Ishikawa (cell line): ENCODE measurements at regions not wholly inside any gene's neighbourhood (a gene's known extent, or its start where the extent isn't known, plus 50 kb on each side); places are given as distances from the start of the nearest gene placed in this dataset.

Experiments
- CEBPB ChIP-seq: IDR thresholded peaks from 2 replicates; pipeline ENCODE4 v1.6.1; 2012
- CREB1 ChIP-seq: IDR thresholded peaks from 2 replicates; pipeline ENCODE4 v1.6.1; 2012; ENCODE audit warnings: low read depth
- EGR1 ChIP-seq: IDR thresholded peaks from 2 replicates; pipeline ENCODE4 v1.6.1; 2012
- EP300 ChIP-seq: IDR thresholded peaks from 2 replicates; pipeline ENCODE4 v1.6.1; 2012; ENCODE audit warnings: borderline replicate concordance
- FOXM1 ChIP-seq: IDR thresholded peaks from 2 replicates; pipeline ENCODE4 v1.6.1; 2012; ENCODE audit warnings: low read depth, borderline replicate concordance
- NFIC ChIP-seq: IDR thresholded peaks from 2 replicates; pipeline ENCODE4 v1.6.1; 2012
- RAD21 ChIP-seq: IDR thresholded peaks from 2 replicates; pipeline ENCODE4 v1.6.1; 2012; ENCODE audit warnings: low read depth
- TAF1 ChIP-seq: IDR thresholded peaks from 2 replicates; pipeline ENCODE4 v1.6.1; 2012; ENCODE audit warnings: low read depth, mild to moderate bottlenecking
- TCF12 ChIP-seq: IDR thresholded peaks from 2 replicates; pipeline ENCODE4 v1.6.1; 2012; ENCODE audit warnings: low read depth
- TEAD4 ChIP-seq: IDR thresholded peaks from 2 replicates; pipeline ENCODE4 v1.6.1; 2012
- YY1 ChIP-seq: IDR thresholded peaks from 2 replicates; pipeline ENCODE4 v1.6.1; 2012; ENCODE audit warnings: low read depth
- ZBTB7A ChIP-seq: IDR thresholded peaks from 2 replicates; pipeline ENCODE4 v1.6.1; 2012; ENCODE audit warnings: low read depth
- TF ChIP-seq, protein P1 (sequence below): IDR thresholded peaks from 2 replicates; pipeline ENCODE4 v1.6.1; 2012
- TF ChIP-seq, protein P2 (sequence below): IDR thresholded peaks from 2 replicates; pipeline ENCODE4 v1.6.1; 2012; ENCODE audit warnings: low read depth, mild to moderate bottlenecking
- TF ChIP-seq, protein P3 (sequence below): IDR thresholded peaks from 2 replicates; pipeline ENCODE4 v1.6.1; 2012

DNA sequence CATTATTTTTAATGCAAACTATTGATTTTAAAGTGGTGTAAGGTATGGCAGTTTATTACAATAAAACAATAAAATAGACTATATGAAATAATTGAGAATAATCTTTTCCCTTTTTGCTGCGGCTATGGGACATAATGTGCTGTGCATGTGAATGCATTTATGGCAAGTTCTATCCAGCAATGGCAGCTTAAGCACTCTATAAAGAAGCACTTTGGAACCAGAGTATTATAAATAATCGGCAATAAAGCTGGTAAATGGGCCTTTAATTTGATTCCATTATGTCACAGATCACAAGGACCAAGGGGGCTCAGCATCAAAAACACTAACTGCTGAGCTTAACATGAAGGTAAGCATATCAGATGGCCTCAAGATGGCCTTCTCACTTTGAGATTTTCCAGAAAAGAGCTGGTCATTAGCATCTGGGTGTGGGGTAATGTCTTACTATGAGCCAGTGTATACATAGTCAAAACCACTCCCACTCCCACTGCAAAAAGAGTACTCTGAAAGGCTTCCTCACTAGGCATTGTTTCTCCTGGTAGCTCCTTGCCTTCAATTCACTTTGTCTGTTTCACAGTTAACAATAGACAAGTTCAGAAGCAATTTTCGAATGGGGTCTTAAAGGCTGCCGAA is 97.1 kb upstream of the ASTN2 start:
- TF ChIP-seq CREB1 (no peak), CEBPB (no peak), NFIC (no peak), ZBTB7A (no peak), FOXM1 (no peak)

DNA sequence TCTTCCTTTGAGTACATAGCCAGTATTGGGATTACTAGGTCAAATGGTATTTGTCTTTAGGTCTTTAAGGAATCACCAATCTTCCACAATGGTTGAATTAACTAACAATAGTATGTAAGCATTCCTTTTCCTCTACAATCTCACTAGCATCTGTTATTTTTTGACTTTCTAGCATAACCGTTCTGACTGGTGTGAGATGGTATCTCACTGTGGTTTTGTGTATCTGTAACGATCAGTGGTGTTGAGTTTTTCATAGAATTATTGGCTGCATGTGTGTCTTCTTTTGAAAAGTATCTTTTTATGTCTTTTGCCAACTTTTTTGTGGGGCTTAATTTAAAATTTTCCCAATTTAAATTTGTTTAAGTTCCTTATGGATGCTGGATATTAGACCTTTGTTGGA is 81.5 kb upstream of the ASTN2 start:
- TF ChIP-seq CEBPB (no peak), TEAD4 (no peak), TAF1 (no peak), TCF12 (no peak), FOXM1 (no peak), NFIC (no peak), YY1 (no peak), CREB1 (no peak), ZBTB7A (no peak)
- TF ChIP-seq, protein P1, sequence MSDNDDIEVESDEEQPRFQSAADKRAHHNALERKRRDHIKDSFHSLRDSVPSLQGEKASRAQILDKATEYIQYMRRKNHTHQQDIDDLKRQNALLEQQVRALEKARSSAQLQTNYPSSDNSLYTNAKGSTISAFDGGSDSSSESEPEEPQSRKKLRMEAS: no peak
- TF ChIP-seq, protein P2, sequence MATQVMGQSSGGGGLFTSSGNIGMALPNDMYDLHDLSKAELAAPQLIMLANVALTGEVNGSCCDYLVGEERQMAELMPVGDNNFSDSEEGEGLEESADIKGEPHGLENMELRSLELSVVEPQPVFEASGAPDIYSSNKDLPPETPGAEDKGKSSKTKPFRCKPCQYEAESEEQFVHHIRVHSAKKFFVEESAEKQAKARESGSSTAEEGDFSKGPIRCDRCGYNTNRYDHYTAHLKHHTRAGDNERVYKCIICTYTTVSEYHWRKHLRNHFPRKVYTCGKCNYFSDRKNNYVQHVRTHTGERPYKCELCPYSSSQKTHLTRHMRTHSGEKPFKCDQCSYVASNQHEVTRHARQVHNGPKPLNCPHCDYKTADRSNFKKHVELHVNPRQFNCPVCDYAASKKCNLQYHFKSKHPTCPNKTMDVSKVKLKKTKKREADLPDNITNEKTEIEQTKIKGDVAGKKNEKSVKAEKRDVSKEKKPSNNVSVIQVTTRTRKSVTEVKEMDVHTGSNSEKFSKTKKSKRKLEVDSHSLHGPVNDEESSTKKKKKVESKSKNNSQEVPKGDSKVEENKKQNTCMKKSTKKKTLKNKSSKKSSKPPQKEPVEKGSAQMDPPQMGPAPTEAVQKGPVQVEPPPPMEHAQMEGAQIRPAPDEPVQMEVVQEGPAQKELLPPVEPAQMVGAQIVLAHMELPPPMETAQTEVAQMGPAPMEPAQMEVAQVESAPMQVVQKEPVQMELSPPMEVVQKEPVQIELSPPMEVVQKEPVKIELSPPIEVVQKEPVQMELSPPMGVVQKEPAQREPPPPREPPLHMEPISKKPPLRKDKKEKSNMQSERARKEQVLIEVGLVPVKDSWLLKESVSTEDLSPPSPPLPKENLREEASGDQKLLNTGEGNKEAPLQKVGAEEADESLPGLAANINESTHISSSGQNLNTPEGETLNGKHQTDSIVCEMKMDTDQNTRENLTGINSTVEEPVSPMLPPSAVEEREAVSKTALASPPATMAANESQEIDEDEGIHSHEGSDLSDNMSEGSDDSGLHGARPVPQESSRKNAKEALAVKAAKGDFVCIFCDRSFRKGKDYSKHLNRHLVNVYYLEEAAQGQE: no peak

DNA sequence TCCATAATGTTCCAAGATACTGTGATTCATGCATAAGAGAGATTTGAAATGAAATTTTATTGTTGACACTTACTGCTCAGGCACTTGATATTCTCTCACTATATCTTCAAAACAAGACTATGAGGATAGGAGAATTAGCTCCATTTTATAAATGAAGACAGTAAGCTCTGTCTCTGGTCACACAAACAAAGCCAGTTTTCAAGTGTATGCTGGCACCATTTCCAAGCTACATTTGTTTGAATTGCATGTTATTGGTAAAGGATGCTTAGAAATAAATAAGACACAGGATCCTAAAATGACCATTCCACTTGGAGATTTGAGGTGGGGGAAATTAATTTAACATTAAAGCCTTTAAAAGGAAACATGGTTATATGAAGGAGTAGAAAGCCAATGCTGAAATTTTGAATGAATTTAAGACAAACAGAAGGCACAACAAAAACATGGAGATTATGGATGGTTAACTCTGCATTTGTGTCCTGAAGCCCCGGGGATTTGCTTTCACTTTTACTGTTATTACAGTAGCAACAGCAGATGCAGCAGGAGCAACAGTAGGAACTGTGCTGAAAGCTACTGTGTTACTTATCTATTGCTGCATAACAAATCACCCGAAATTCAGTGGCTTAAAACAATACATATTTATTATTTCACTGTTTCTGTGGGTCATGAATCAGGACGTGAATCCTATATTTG is 79.7 kb upstream of the ASTN2 start:
- TF ChIP-seq TAF1 (no peak), CREB1 (no peak), TCF12 (no peak)
- TF ChIP-seq, protein P1: no peak
- TF ChIP-seq, protein P3, sequence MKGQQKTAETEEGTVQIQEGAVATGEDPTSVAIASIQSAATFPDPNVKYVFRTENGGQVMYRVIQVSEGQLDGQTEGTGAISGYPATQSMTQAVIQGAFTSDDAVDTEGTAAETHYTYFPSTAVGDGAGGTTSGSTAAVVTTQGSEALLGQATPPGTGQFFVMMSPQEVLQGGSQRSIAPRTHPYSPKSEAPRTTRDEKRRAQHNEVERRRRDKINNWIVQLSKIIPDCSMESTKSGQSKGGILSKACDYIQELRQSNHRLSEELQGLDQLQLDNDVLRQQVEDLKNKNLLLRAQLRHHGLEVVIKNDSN: no peak

DNA sequence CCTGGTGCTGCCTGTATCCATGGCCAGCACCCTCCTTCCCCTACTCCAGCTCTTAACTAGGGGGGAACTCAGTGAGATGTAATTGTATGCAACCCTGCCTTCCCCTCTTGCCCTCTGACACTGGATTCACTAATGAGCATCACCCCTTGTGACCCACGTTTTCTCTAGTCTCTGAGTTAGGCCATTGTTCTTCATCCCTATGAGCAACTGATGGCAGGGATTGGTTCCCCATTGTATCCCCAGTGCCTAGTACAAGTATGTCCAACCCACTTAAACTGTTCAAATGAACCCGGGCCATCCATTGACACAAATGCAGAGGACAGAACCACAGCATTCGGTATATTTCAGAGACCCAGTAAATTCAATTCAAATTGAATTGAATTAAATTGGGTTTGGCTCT is 77.6 kb upstream of the ASTN2 start:
- no peak for TF ChIP-seq TAF1
- TF ChIP-seq YY1: no peak
- TF ChIP-seq TEAD4: no peak
- no peak for TF ChIP-seq RAD21
- no peak for TF ChIP-seq CEBPB
- TF ChIP-seq NFIC: no peak
- no peak for TF ChIP-seq TCF12
- TF ChIP-seq EGR1: no peak
- TF ChIP-seq, protein P1: no peak
- no peak for TF ChIP-seq CREB1
- no peak for TF ChIP-seq EP300
- no peak for TF ChIP-seq ZBTB7A

DNA sequence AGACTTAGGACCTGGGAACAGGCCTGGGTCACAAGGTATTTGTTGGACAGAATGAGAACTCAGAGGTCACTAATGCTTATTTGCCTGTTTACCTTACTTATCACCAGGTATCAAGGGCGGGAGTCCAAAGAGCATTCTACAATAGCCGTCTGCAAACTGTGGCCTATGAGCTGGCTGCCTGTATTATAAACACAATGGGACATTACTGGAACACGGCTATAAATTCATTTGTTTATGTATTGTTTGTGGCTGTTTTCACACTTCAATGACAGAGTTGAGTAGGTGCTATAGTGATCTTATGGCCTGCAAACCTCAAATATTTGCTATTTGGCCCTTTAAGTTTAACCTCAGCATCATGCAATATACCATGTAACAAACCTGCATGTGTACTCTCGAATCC is 76.6 kb upstream of the ASTN2 start:
- TF ChIP-seq EGR1: no peak
- TF ChIP-seq, protein P2: no peak
- TF ChIP-seq NFIC: no peak
- no peak for TF ChIP-seq TCF12
- no peak for TF ChIP-seq YY1
- TF ChIP-seq RAD21: no peak
- TF ChIP-seq ZBTB7A: no peak
- TF ChIP-seq FOXM1: no peak
- TF ChIP-seq, protein P3: no peak
- no peak for TF ChIP-seq TAF1
- TF ChIP-seq, protein P1: no peak
- TF ChIP-seq EP300: no peak
- TF ChIP-seq CEBPB: no peak
- no peak for TF ChIP-seq TEAD4
- no peak for TF ChIP-seq CREB1
